HepG2 (cell line): ENCODE measurements at regions not wholly inside any gene's neighbourhood (a gene's known extent, or its start where the extent isn't known, plus 50 kb on each side); places are given as distances from the start of the nearest gene placed in this dataset.

Source experiments
- ATAC-seq: fragments of 200-7000 bp; cut with Tn5 transposase; 3 replicates; pipeline ENCODE4 v1.9.1; 2020; ENCODE audit warnings: mild to moderate bottlenecking, moderate library complexity
- BruUV-seq: library from RNA; stranded (reverse); fragments of 400-500 nt; replicated peaks from 2 replicates; lab custom pipeline; 2021; lab: Mats Ljungman, UMichigan
- CTCF ChIA-PET: fragments of 300-600 bp; formaldehyde crosslinking; extraction: SDS; loops from one replicate; lab custom pipeline; 2021; ENCODE audit warnings: low total read pairs, inconsistent platforms, low intra/inter-chr PET ratio; lab: Yijun Ruan, JAX
- POLR2A ChIA-PET: fragments of 350-600 bp; sonication (Branson Sonifier 250); formaldehyde crosslinking; loops from one replicate; lab custom pipeline; 2020; ENCODE audit warnings: antibody characterized with exemption, inconsistent platforms; lab: Yijun Ruan, JAX
- DNase-seq: peaks from one replicate; pipeline ENCODE4 v3.0.0-alpha.2; 2015; ENCODE audit warnings: low spot score
- FAIRE-seq: peaks from 3 replicates; lab custom pipeline; 2011; peaks lifted over from hg19 to GRCh38; lab: Jason Lieb, UNC
- H2AFZ ChIP-seq: one replicate; pipeline ENCODE4 v1.6.1; 2011; ENCODE audit warnings: low read length, inconsistent platforms
- H3K27ac ChIP-seq: fragments of 300-600 bp; 3 replicates; pipeline ENCODE4 v1.8.0; 2011; ENCODE audit warnings: mixed run types, mild to moderate bottlenecking, mixed read lengths, low read length, inconsistent platforms; ENCODE audit not compliant: insufficient read depth; ENCODE audit errors: extremely low read length
- H3K27me3 ChIP-seq, 2 experiments: fragments of 200-600 bp in 1 of 2; 2 replicates in 1 of 2; 3 replicates in 1 of 2; pipeline versions ENCODE4 v1.6.0 to v1.8.0; 2011; ENCODE audit warnings: low read length in 2 of 2, mild to moderate bottlenecking in 2 of 2, moderate library complexity in 2 of 2, inconsistent platforms in 1 of 2; ENCODE audit not compliant: insufficient read depth in 2 of 2, control insufficient read depth in 1 of 2
- H3K36me3 ChIP-seq, 2 experiments: fragments of 200-600 bp in 1 of 2; replicated peaks in 1 of 2; 2 replicates in 1 of 2; 3 replicates in 1 of 2; pipeline versions ENCODE4 v1.5.1 to v1.8.0; 2011; ENCODE audit warnings: low read length in 2 of 2, inconsistent platforms in 1 of 2; ENCODE audit not compliant: insufficient read depth in 2 of 2, control insufficient read depth in 1 of 2
- H3K4me1 ChIP-seq: 2 replicates; pipeline ENCODE4 v1.5.1; 2012; ENCODE audit warnings: low read length, inconsistent platforms; ENCODE audit not compliant: insufficient read depth
- H3K4me2 ChIP-seq: 2 replicates; pipeline ENCODE4 v1.6.0; 2011; ENCODE audit warnings: low read depth, low read length, inconsistent platforms
- H3K4me3 ChIP-seq, 3 experiments: fragments of 200-600 bp in 1 of 3; sonication (generic), shearing (Covaris generic) in 1 of 3; replicated peaks in 1 of 3; 2 replicates each; pipeline ENCODE4 v1.5.1; 2011 to 2016; ENCODE audit warnings: low read length in 3 of 3, inconsistent platforms in 2 of 3, low read depth in 2 of 3, mild to moderate bottlenecking in 2 of 3, control low read depth in 1 of 3, mixed read lengths in 1 of 3; ENCODE audit not compliant: insufficient read depth in 1 of 3
- H3K79me2 ChIP-seq: one replicate; pipeline ENCODE4 v1.6.1; 2011; ENCODE audit warnings: low read length, inconsistent platforms; ENCODE audit not compliant: insufficient read depth
- H3K9ac ChIP-seq: 2 replicates; pipeline ENCODE4 v1.6.0; 2011; ENCODE audit warnings: mild to moderate bottlenecking, low read depth, low read length, inconsistent platforms; ENCODE audit not compliant: insufficient read depth
- H3K9me3 ChIP-seq: 2 replicates; pipeline ENCODE4 v1.5.1; 2012; ENCODE audit warnings: mild to moderate bottlenecking, low read length
- H4K20me1 ChIP-seq: 2 replicates; pipeline ENCODE4 v1.6.0; 2011; ENCODE audit warnings: inconsistent platforms, mild to moderate bottlenecking, low read length, moderate library complexity; ENCODE audit not compliant: insufficient read depth
- EEA1 ChIP-seq: sonication (generic); formaldehyde crosslinking; IDR thresholded peaks from 2 replicates; pipeline ENCODE4 v1.5.1; 2020; ENCODE audit warnings: mild to moderate bottlenecking, missing genetic modification reagents, borderline replicate concordance
- FOXA3 ChIP-seq: IDR thresholded peaks from 2 replicates; pipeline ENCODE4 v1.6.1; 2016; ENCODE audit warnings: missing genetic modification reagents, missing compliant biosample characterization
- HINFP ChIP-seq: sonication (generic); formaldehyde crosslinking; IDR thresholded peaks from 2 replicates; pipeline ENCODE4 v1.4.0; 2020; ENCODE audit warnings: low read depth, mild to moderate bottlenecking, missing genetic modification reagents
- HNRNPH1 ChIP-seq: fragments of 200-400 bp; formaldehyde crosslinking; optimal IDR thresholded peaks from 2 replicates; pipeline ENCODE3; 2017; ENCODE audit warnings: mild to moderate bottlenecking, low read depth, low read length
- NBN ChIP-seq: fragments of 450-650 bp; conservative IDR thresholded peaks from 2 replicates; pipeline ENCODE4 v1.6.1; 2017
- PRMT3 ChIP-seq: sonication (generic); formaldehyde crosslinking; IDR thresholded peaks from 2 replicates; pipeline ENCODE4 v1.8.1; 2022; ENCODE audit warnings: low read depth, mild to moderate bottlenecking, moderate library complexity, missing genetic modification reagents, borderline replicate concordance
- PRPF4 ChIP-seq: fragments of 200-400 bp; formaldehyde crosslinking; IDR thresholded peaks from 2 replicates; pipeline ENCODE4 v1.6.1; 2016; ENCODE audit warnings: low read length, low read depth; ENCODE audit not compliant: poor library complexity, severe bottlenecking
- SATB2 ChIP-seq: sonication (generic); formaldehyde crosslinking; IDR thresholded peaks from 2 replicates; pipeline ENCODE4 v1.5.0; 2020; ENCODE audit warnings: missing genetic modification reagents
- SOX6 ChIP-seq, 2 experiments: fragments of 450-650 bp in 1 of 2; sonication (generic) in 1 of 2; formaldehyde crosslinking in 1 of 2; IDR thresholded peaks; 2 replicates each; pipeline versions ENCODE4 v1.4.0 to v1.6.1; 2017 to 2020; ENCODE audit warnings: antibody characterized with exemption in 1 of 2, mild to moderate bottlenecking in 1 of 2, missing genetic modification reagents in 1 of 2
- THAP11 ChIP-seq: IDR thresholded peaks from 2 replicates; pipeline ENCODE4 v1.6.1; 2016; ENCODE audit warnings: missing biosample characterization, missing genetic modification reagents
- ZFP36 ChIP-seq: fragments of 150-350 bp; IDR thresholded peaks from 2 replicates; pipeline ENCODE4 v1.6.1; 2018; ENCODE audit warnings: borderline replicate concordance, low read length, low read depth; ENCODE audit not compliant: partially characterized antibody
- ZNF280B ChIP-seq: sonication (generic); formaldehyde crosslinking; IDR thresholded peaks from 2 replicates; pipeline ENCODE4 v1.5.0; 2020; ENCODE audit warnings: missing genetic modification reagents, mild to moderate bottlenecking, borderline replicate concordance
- ZNF30 ChIP-seq: sonication (generic); formaldehyde crosslinking; IDR thresholded peaks from 2 replicates; pipeline ENCODE4 v1.5.0; 2020; ENCODE audit warnings: mild to moderate bottlenecking, missing genetic modification reagents
- ZNF512B ChIP-seq: sonication (generic); formaldehyde crosslinking; IDR thresholded peaks from 2 replicates; pipeline ENCODE4 v1.5.1; 2020; ENCODE audit warnings: missing genetic modification reagents, mild to moderate bottlenecking, borderline replicate concordance
- ZNF589 ChIP-seq: sonication (generic); formaldehyde crosslinking; conservative IDR thresholded peaks from 2 replicates; pipeline ENCODE4 v1.8.0; 2022; ENCODE audit warnings: mild to moderate bottlenecking, moderate library complexity, missing genetic modification reagents
- ZNF724P ChIP-seq: sonication (generic); formaldehyde crosslinking; IDR thresholded peaks from 2 replicates; pipeline ENCODE4 v1.8.0; 2022; ENCODE audit warnings: missing genetic modification reagents, borderline replicate concordance
- WGBS: methylation state at CpG from one replicate; pipeline ENCODE4 v1.1.6; 2017; ENCODE audit warnings: low lambda C conversion rate; 5-methylcytosine and 5-hydroxymethylcytosine counted together
- in situ Hi-C: cut with HindIII; loops from 2 replicates; pipeline ENCODE4 v1.10.0; 2017; ENCODE audit warnings: low pct_unique_long_range_greater_than_20kb; ENCODE audit not compliant: extremely low pct_ligation_motif_present
- intact Hi-C: fragments of 100-400 bp; cut with micrococcal nuclease; formaldehyde crosslinking; loops from one replicate; pipeline ENCODE4 v1.10.0; 2022; ENCODE audit not compliant: unreplicated experiment

- BruUV-seq = no TSS peak
- Histone ChIP-seq H3K9ac (no peak overlapping the region), H3K9me3 (no peaks in the 10 kb centered on the region), H3K27me3 (no peaks in the 10 kb centered on the region), H3K36me3 (no peaks in the 10 kb centered on the region), H3K4me2 (no peak overlapping the region), H2AFZ (no peak overlapping the region), H3K27ac (no peak overlapping the region), H3K4me1 (no peaks in the 10 kb centered on the region), H3K79me2 (no peaks in the 10 kb centered on the region), H4K20me1 (no peaks in the 10 kb centered on the region), H3K4me3 (no peak overlapping the region)
- no peak for FAIRE-seq
- 2% methylated on average over 4 of the region's 4 CpGs for WGBS
- intact Hi-C loops (no loop called here), in situ Hi-C loops (no loop called here)
- ChIA-PET CTCF (no interaction called here), POLR2A (no interaction called here)
- no peak for ATAC-seq
- no peak for DNase-seq
- no peak for TF ChIP-seq THAP11 (CRISPR knock-in tag)
- no peak for TF ChIP-seq HINFP (CRISPR knock-in tag)
- TF ChIP-seq PRMT3 (CRISPR knock-in tag) = no peak
- no peak for TF ChIP-seq SATB2 (CRISPR knock-in tag)
- TF ChIP-seq SOX6 (IDR thresholded peaks at IDR 0.05) = no peak
- TF ChIP-seq SOX6 (CRISPR knock-in tag; IDR thresholded peaks at IDR 0.05) = no peak
- no peak for TF ChIP-seq ZNF724P (CRISPR knock-in tag)
- no peak for TF ChIP-seq PRPF4
- no peak for TF ChIP-seq FOXA3 (CRISPR knock-in tag)
- TF ChIP-seq ZFP36 = no peak
- TF ChIP-seq HNRNPH1 = no peak
- no peak for TF ChIP-seq EEA1
- TF ChIP-seq ZNF589 (CRISPR knock-in tag) = no peak
- no peak for TF ChIP-seq ZNF280B (CRISPR knock-in tag)
- TF ChIP-seq ZNF512B (CRISPR knock-in tag) = no peak
- no peak for TF ChIP-seq NBN
- no peak for TF ChIP-seq ZNF30
Measured at GRCh38 chr3:152636651-152637050, 198.3 kb upstream of the P2RY1 start.
